ENCODE measurements at regions not wholly inside any gene's neighbourhood (a gene's known extent, or its start where the extent isn't known, plus 50 kb on each side); places are given as distances from the start of the nearest gene placed in this dataset.

DNA sequence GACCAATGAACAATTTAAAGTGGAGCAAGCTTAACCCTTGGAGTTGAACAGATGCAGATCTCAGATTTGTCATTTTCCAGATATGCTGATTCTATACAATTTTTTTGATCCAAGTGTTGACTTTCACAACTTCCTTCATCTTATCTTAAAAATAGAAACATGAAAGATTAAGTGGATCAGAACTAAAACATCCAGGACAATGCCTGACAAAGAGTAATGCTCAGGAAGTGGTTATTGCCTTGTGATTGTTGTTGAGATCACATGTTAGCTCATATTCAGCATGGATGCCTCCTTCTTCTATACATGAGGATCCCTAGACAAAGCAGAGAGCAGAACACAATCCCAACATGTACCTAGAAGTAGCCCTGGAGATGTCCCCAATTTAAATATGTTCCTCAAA lies 160.9 kb downstream of the PPARGC1A start:
- TF ChIP-seq POLR2AphosphoS5 (IDR thresholded peaks at IDR 0.05; ENCODE audit: low read depth, low read length), result no peak
- TF ChIP-seq, protein P1, sequence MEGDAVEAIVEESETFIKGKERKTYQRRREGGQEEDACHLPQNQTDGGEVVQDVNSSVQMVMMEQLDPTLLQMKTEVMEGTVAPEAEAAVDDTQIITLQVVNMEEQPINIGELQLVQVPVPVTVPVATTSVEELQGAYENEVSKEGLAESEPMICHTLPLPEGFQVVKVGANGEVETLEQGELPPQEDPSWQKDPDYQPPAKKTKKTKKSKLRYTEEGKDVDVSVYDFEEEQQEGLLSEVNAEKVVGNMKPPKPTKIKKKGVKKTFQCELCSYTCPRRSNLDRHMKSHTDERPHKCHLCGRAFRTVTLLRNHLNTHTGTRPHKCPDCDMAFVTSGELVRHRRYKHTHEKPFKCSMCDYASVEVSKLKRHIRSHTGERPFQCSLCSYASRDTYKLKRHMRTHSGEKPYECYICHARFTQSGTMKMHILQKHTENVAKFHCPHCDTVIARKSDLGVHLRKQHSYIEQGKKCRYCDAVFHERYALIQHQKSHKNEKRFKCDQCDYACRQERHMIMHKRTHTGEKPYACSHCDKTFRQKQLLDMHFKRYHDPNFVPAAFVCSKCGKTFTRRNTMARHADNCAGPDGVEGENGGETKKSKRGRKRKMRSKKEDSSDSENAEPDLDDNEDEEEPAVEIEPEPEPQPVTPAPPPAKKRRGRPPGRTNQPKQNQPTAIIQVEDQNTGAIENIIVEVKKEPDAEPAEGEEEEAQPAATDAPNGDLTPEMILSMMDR (IDR thresholded peaks at IDR 0.05), result no peak
- TF ChIP-seq, protein P2, sequence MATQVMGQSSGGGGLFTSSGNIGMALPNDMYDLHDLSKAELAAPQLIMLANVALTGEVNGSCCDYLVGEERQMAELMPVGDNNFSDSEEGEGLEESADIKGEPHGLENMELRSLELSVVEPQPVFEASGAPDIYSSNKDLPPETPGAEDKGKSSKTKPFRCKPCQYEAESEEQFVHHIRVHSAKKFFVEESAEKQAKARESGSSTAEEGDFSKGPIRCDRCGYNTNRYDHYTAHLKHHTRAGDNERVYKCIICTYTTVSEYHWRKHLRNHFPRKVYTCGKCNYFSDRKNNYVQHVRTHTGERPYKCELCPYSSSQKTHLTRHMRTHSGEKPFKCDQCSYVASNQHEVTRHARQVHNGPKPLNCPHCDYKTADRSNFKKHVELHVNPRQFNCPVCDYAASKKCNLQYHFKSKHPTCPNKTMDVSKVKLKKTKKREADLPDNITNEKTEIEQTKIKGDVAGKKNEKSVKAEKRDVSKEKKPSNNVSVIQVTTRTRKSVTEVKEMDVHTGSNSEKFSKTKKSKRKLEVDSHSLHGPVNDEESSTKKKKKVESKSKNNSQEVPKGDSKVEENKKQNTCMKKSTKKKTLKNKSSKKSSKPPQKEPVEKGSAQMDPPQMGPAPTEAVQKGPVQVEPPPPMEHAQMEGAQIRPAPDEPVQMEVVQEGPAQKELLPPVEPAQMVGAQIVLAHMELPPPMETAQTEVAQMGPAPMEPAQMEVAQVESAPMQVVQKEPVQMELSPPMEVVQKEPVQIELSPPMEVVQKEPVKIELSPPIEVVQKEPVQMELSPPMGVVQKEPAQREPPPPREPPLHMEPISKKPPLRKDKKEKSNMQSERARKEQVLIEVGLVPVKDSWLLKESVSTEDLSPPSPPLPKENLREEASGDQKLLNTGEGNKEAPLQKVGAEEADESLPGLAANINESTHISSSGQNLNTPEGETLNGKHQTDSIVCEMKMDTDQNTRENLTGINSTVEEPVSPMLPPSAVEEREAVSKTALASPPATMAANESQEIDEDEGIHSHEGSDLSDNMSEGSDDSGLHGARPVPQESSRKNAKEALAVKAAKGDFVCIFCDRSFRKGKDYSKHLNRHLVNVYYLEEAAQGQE (IDR thresholded peaks at IDR 0.05; ENCODE audit: insufficient read depth in 1 of 2, low read depth in 2 of 2, low read length in 1 of 2), result no peak
- TF ChIP-seq SIN3A (IDR thresholded peaks at IDR 0.05; ENCODE audit: borderline replicate concordance, insufficient read depth, low read depth, low read length), result no peak
